RWPE2 (cell line): ENCODE measurements at regions not wholly inside any gene's neighbourhood (a gene's known extent, or its start where the extent isn't known, plus 50 kb on each side); places are given as distances from the start of the nearest gene placed in this dataset.

Source experiments
- ATAC-seq: fragments of 200-7000 bp; cut with Tn5 transposase; 3 replicates; pipeline ENCODE4 v1.9.1; 2021; ENCODE audit warnings: low read depth
- DNase-seq: peaks from one replicate; pipeline ENCODE4 v3.0.0-alpha.2; 2020; ENCODE audit warnings: low spot score
- H3K27ac ChIP-seq: fragments of 450-650 bp; 2 replicates; pipeline ENCODE4 v1.5.1; 2017; ENCODE audit warnings: mild to moderate bottlenecking; ENCODE audit not compliant: poor library complexity, severe bottlenecking
- H3K27me3 ChIP-seq: fragments of 250-450 bp; sonication (Bioruptor Pico); 2 replicates; pipeline ENCODE4 v1.5.1; 2021; ENCODE audit warnings: mild to moderate bottlenecking, moderate library complexity; ENCODE audit not compliant: insufficient read depth, poor library complexity, severe bottlenecking
- H3K36me3 ChIP-seq: fragments of 250-450 bp; sonication (Bioruptor Pico); 2 replicates; pipeline ENCODE4 v1.5.1; 2020; ENCODE audit warnings: low read depth, mild to moderate bottlenecking, moderate library complexity
- H3K4me1 ChIP-seq: fragments of 250-450 bp; sonication (Bioruptor Pico); 2 replicates; pipeline ENCODE4 v1.5.1; 2021; ENCODE audit warnings: mild to moderate bottlenecking, moderate library complexity; ENCODE audit not compliant: insufficient read depth, poor library complexity, severe bottlenecking
- H3K4me3 ChIP-seq: fragments of 250-450 bp; sonication (Bioruptor Pico); 2 replicates; pipeline ENCODE4 v1.5.1; 2021; ENCODE audit warnings: mild to moderate bottlenecking, moderate library complexity; ENCODE audit not compliant: severe bottlenecking
- H3K9me3 ChIP-seq: fragments of 250-450 bp; sonication (Bioruptor Pico); 2 replicates; pipeline ENCODE4 v1.5.1; 2021; ENCODE audit warnings: mild to moderate bottlenecking, moderate library complexity; ENCODE audit not compliant: severe bottlenecking
- CTCF ChIP-seq: fragments of 450-650 bp; IDR thresholded peaks from one replicate; pipeline ENCODE4 v1.5.1; 2017; ENCODE audit warnings: mild to moderate bottlenecking, moderate library complexity; ENCODE audit not compliant: poor library complexity, severe bottlenecking

GRCh38 chr14:36465178-36465577, 54.9 kb downstream of the NKX2-1 start:
- no peak for DNase-seq
- Histone ChIP-seq H3K27me3 (peaks cover 41% of the 10 kb centered on the region), H3K9me3 (no peaks in the 10 kb centered on the region), H3K36me3 (no peaks in the 10 kb centered on the region), H3K4me1 (no peaks in the 10 kb centered on the region), H3K27ac (no peak overlapping the region), H3K4me3 (no peak overlapping the region)
- no peak for TF ChIP-seq CTCF
- no peak for ATAC-seq

DNA sequence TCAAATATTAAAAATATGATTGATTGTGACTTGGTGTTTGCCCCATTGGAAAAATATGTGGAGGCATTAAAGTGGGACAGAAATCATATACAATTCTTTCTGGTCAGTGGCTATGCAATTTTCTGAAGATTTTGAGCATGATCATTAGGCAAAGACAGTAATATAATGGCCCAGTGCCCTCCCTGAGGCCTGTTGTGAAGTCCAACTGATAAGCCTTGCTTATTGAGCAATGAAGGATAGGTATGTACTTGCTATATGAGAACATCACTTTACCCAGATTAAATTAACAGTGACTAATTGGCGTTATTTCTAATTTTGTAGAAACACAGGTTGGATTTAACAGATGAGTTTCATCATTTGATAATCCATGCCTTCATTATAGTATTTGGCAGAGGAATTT, 57.1 kb downstream of the NKX2-1 start:
- Histone ChIP-seq H3K4me3 (no peak overlapping the region), H3K4me1 (no peaks in the 10 kb centered on the region), H3K36me3 (no peaks in the 10 kb centered on the region), H3K27ac (no peak overlapping the region), H3K27me3 (peaks cover 20% of the 10 kb centered on the region), H3K9me3 (no peaks in the 10 kb centered on the region)
- no peak for TF ChIP-seq CTCF
- no peak for DNase-seq
- no peak for ATAC-seq

DNA sequence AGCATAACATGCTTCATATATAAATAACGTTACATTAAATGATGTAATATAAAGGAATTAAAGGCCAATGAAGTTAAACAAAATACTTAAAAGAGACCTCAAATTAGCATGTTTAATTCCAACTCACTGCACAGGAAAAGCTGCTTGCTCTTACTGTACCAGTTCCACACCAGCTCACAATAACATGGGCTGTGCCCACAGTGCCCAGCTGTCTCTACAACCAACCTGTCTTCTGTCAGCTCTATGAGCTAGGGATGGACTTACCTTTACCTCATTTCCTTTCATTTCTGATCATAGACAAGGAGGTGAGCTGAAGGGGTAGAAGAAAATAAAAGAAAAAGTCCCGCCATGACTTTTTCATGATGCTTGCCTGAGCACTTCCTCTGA, 64.8 kb downstream of the NKX2-1 start:
- ATAC-seq = no peak
- H3K36me3 ChIP-seq = no peaks in the 10 kb centered on the region
- no peak for DNase-seq
- no peaks in the 10 kb centered on the region for H3K4me1 ChIP-seq
- no peak overlapping the region for H3K4me3 ChIP-seq
- no peak overlapping the region for H3K27ac ChIP-seq
- H3K9me3 ChIP-seq = no peaks in the 10 kb centered on the region
- peaks cover 10% of the 10 kb centered on the region for H3K27me3 ChIP-seq
- no peak for TF ChIP-seq CTCF

GRCh38 chr14:36454599-36455240, 65.3 kb downstream of the NKX2-1 start:
- no peak overlapping the region for H3K27ac ChIP-seq
- DNase-seq = no peak
- TF ChIP-seq CTCF = no peak

DNA sequence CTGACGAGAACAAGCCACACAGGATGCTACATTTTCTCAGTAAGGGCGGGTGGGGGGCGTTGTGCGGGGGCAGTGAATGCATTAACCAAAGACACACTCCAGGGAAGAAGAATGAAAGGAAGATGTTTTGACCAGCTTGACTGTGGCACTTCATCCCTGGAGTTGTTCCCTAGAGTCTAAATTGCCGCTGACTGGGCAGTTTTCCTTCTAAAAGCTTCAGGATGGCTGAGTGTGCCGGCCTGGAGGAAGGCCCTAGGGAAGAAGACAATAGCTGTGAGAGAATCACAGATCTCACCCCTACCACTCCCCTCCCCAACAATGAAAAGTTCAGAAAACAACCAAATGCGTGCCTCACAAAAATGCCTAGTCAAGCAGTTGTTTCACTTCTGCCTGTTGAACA, 67.2 kb downstream of the NKX2-1 start:
- Histone ChIP-seq H3K27ac (no peak overlapping the region), H3K4me3 (no peak overlapping the region), H3K4me1 (no peaks in the 10 kb centered on the region), H3K36me3 (no peaks in the 10 kb centered on the region), H3K9me3 (no peaks in the 10 kb centered on the region), H3K27me3 (peaks cover 10% of the 10 kb centered on the region)
- DNase-seq = no peak
- no peak for TF ChIP-seq CTCF
- no peak for ATAC-seq

More at GRCh38 chr14:36454599-36455240, 65.3 kb downstream of the NKX2-1 start:
- Histone ChIP-seq H3K4me1 (no peaks in the 10 kb centered on the region), H3K27me3 (peaks cover 10% of the 10 kb centered on the region), H3K9me3 (no peaks in the 10 kb centered on the region), H3K4me3 (no peak overlapping the region), H3K36me3 (no peaks in the 10 kb centered on the region)
- no peak for ATAC-seq
